ENCODE measurements at regions not wholly inside any gene's neighbourhood (a gene's known extent, or its start where the extent isn't known, plus 50 kb on each side); places are given as distances from the start of the nearest gene placed in this dataset.

DNA sequence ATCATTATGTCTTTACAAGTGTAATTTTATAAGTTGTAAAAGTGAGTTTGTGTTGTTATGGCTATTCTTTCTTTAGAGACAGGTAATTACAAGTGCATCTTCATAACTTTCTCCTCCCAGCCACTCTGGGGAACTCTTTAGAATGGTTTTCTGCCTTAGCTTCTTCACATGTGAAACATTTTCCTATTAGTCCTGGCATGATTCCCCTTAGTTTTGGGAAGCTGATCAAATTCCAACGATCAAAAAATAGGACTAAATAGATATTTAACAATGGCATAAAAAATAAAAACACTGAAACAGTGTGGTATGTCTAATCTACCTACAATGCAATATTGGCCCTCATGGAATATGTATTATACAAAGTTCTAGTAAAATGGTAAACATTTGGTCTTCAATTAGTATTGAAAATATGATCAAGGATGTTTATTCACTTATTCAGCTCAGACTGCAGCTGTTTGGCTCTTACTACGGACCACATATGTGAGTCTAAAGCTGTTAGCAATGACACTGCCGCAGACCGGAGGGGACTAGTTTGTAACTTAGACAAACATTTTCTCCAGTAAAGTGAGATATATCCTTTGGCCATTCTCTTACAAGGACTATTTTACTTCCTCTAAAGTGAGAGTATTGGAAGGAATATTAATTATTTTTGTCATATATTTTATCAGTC, 890.8 kb upstream of the USP15 start:
- TF ChIP-seq BHLHE40 (IDR thresholded peaks at IDR 0.05; ENCODE audit: borderline replicate concordance) (no peak), TARDBP (IDR thresholded peaks at IDR 0.05) (no peak), SP1 (IDR thresholded peaks at IDR 0.05) (no peak), LEF1 (IDR thresholded peaks at IDR 0.05; ENCODE audit: borderline replicate concordance) (no peak), ARNT (IDR thresholded peaks at IDR 0.05) (no peak)

Data from HEK293T (cell line).